ENCODE measurements at regions not wholly inside any gene's neighbourhood (a gene's known extent, or its start where the extent isn't known, plus 50 kb on each side); places are given as distances from the start of the nearest gene placed in this dataset.

- DNase-seq: no peak
Measured at GRCh38 chr16:85370543-85370880, 242.6 kb upstream of the GSE1 start.

DNA sequence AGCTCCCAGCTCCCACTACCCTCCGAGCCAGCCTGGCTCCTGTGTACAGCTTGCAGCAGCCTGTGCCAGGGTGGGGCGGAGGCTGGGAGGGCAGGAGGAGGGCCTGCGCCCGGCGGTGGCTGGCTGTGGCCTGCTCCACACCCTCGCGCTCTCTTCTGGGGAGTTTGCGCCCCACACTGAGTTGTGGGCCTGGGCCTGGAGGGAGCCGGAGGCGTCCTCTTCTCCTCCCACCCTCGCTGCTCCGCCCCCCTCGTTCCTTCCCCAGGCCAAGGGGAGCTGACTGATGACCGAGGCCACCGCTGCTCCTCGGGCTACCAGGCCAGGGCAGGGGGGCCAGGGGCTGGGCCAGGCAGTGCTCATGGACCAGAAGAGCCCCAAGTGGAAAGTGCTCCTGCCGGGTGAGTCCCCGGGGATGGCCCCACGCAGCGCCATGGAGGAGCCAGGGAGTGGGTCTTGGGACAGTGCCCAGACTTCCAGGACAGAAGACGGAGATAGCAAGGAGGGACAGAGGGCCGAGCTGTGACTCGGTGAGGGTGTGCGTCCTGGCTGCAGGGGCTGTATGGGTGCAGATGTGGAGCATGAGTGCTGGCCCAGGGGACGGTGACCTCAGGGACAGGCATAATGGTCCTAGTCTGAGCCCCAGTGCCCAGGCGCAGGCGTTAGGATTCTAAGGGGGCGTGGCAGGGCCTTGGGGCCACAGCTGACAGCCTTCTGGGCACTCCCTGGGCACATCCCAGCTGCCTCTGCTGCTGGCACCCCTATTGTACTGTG, 242.1 kb upstream of the GSE1 start:
- no peak for DNase-seq

DNA sequence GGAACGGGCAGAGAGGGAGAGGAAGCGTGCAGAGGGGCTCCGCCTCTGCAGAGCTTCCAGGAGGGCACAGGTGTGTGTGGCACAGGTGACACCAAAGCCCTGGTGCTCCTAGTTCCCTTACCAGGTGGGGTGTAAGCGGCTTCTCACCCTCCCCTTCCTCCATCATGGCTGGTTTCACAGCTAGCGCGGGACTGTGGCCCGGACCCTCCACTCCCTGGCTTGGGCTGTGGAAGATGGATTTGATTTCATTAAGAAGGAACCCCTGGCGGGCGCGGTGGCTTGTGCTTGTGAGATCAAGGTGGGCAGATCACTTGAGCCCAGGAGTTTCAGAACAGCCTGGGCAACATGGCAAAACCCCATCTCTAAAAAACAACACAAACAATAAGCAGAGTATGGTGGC, 241.2 kb upstream of the GSE1 start:
- DNase-seq: no peak

- peak; percentile 71 for DNase-seq
Measured at GRCh38 chr16:85372627-85373372, 240.3 kb upstream of the GSE1 start.

DNA sequence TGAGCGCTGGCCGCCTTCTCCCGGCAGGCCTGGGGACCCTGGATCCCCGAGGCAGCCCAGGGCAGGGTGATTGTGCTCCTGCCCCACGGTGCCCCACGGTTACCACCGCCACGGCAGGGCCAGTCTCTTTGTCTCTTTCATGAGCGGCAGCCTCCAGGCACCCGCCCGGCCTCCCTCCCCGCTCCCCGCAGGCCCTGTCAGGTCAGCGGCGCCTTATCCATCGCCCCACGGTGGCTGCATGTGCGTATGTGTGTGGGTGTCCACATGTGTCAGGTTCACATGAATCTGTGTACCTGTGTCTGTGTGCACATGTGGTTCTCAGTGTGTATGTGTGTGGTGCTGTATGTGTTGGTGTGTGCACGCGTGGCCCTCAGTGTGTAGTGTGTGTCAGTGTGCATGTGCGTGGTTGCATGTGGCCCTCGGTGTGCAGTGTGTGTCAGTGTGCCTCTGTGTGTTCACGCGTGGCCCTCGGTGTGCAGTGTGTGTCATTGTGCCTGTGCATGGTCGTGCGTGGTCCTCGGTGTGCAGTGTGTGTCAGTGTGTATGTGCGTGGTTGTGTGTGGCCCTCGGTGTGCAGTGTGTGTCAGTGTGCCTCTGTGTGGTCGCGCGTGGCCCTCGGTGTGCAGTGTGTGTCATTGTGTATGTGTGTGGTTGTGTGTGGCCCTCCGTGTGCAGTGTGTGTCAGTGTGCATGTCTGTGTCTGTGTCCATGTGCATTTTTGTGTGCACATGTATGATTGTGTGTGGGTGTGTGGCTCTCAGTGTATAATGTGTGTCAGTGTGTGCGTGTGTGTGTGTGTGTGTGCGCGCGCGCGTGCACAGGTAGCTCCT, 239.2 kb upstream of the GSE1 start:
- DNase-seq: no peak

DNA sequence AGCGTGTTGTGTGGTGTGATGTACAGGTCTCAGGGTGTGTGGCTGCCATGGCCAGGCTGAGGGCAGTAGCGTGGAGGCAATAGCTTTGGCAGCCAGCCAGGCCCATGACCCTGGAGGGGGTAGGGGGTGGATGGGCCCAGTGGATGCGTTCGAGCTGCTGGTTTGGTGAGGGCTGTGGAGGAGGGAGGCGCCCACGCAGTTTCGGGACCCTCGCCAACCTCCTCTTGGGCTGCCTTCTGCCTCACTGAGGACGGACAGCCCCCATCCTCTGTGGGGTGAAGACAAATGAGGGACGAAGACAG, 238.6 kb upstream of the GSE1 start:
- no peak for DNase-seq

DNA sequence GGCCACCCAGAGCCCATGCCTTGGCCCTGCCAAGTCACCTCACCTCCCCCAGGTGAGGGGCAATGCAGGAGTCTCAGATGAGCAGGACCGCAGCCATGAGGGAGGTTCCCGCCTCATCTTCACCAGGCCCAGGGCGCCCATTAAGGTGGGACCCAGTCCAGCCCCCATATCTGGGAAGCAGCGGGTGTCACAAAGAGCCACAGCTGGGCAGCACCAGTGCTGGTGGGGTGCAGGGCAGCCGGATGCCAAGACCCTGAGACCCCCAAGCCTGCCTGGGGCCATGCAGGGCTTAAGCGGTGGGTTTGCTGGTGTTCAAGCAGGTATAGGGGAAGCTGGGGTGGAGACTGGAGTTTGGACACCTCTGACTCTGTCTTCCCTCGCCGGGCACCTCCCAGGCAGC, 237.8 kb upstream of the GSE1 start:
- DNase-seq: no peak

DNA sequence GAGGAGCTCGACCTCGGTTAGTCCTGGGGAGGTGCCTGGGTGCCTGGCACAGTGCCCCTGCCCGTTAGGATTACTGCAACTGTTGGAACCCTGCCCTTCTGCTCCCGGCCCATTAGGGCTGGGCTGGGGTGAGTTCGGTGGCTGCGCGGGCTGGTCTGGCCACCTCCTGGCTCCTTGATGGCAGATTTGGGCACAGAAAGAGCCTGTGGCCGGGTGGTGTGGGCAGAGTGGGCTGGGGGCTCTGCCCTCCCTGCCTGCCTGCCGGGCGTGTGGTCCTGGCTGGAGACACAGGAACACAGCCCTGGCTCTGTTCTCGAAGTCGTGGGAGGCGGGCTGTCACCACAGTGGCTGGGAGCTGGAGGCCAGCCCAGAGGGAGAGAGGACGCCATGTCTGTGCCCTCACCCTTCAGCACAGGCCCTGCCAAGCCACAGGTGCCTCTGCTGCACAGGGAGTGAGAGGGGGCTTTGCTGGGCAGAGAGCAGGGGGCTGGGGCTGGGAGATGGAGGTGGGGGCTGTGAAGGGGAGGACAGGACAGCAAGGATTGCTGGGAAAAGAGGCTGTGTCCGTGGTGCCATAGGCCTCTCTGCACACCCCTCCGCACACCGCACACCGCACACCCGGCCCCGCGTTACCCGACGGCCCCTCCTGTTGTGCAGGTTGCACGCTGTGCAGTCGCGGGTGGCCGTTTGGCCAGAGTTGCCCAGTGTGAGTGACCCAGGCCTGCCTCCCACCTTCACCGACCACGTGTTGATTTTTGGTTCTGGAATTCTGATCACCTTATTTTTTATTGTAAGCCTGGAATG, 236.6 kb upstream of the GSE1 start:
- no peak for DNase-seq

DNA sequence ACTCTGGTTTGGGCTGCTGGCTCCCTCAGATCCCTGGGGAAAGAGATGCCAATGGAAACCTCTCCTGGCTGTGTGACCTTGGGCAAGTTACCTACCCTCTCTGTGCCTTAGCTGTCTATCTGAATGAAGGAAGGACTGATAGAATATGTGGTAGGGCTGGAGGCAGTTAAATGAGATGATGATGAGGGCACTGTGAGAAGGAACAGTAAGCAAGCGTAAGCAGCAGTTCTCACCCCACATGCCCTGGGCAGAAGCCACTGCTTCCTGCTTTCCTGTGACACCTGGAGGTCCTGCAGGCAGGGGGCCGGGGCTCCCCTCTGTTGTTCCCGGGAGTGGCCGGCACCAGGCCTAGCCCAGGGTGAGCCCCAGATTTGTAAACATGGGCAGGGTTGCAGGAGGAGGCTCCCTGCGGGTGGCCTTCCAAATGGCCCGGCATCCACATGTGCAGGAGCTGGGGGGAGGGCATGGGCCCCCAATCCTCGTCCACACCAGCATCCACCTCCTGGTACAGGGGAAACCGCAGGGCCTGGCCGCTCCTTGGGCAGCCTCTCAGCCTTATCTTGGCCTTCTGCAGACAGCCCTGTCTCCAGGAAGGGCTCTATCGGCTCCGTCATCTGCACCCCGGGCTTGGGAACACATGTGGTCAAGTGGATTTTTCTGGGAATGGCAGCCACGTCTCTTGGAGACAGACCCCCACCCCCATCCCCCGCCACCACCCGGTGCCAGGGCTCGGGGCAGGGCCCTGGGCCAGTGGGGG, 235.6 kb upstream of the GSE1 start:
- DNase-seq: no peak

GRCh38 chr16:85378145-85379040, 234.7 kb upstream of the GSE1 start:
- no peak for DNase-seq

- DNase-seq: no peak
Measured at GRCh38 chr16:85379041-85380001, 233.8 kb upstream of the GSE1 start.

DNA sequence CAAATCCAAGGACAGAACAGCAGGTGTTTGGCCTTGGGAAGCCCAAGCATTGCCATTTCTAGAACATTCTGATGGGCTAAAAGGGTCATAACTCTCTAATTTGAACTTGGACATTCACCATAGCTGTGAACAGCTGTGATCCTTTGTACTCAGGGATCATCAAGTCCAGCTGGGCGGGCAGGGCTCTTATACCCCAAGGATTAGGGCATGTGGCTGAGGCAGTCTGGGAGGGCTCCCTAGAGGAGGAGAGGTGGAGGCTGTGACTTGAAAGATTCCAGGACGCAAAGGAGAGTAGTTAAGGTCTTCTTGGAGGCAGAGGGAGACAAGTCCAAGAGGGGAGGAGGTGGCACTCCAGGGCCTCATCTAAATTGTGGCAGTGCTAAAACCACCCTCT, 233.1 kb upstream of the GSE1 start:
- no peak for DNase-seq

DNA sequence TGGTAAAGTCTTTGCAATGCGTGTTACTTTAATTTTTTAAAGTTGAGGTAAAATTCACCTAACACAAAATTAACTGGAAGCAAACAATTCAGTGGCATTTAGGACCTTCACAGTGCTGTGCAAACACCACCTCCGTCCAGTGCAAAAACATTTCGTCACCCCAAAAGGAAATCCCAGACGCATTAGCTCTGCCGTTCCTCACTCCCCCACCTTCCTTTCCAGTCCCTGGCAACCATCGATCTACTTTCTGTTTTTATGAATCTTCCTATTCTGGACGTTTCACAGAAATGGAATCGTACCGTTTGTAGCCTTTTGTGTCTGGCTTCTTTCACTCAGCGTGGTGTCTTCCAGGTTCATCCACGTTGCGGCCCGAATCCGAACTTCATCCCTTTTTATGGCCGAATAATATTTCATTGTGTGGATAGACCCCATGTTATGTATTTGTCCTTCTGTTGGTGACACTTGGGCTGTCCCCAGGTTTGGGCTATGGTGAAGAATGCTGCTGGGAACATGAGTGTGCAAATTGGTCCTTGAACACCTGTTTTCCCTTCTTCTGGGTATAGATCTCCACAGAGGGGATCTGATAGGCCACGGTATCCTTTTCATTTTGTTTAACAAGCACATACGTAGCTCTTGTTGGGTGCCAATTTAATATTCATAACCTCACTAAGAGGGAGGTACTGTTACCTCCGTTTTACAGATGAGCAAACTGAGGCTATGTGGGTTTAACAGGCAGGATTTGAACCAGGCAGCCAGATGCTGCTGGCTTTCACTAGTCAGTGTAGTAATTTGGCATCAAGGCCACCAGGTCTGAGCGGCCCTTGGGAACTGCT, 232.0 kb upstream of the GSE1 start:
- DNase-seq: no peak

- DNase-seq: no peak
Measured at GRCh38 chr16:85381738-85382592, 231.2 kb upstream of the GSE1 start.

- no peak for DNase-seq
Measured at GRCh38 chr16:85382717-85383118, 230.4 kb upstream of the GSE1 start.

DNA sequence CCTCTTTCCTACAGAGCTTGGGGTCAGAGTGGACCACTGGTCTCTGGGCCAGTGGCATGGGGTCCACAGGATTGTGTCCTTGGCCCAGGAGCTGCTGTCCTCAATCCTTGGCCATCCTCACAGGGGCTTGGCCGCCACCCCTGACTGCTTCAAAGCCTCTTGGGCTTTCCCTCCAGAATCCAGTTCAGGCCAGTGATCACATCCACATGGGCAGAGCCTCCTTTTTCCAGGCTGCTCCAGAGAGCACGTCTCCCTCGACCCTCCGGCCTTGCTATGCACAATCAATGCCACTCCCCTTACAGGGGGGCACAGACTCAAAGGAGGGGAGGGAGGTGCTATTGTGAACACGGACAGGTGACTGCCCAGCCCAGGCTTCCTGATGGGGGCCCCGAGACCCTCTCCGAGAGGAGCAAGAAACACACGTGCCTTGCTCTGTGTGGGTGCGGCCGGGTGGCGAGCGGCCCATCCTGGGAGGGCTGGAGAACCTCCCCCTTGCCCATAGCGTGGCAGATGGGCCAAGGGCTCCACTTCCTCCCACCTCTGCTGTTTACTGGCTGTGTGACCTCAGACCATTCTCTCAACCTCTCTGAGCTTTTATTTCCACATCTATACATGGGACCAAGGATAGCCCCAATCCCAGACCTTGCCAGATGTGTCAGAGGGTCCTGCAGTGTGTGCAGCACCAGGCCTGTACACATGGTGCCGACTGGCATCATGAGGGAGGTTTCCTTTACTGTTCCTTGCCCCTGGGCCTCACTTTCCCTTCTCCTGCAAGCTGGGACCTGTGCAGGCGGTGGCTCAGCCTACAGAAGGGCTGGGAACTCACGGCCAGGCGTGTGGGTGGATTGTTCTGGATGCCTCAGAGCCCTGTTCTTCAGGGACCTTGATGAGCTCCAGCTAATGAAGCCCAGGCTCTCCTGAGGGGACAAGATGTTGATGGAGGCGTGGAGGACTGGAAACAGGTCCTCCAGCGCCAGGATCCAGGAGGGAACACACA, 229.0 kb upstream of the GSE1 start:
- no peak for DNase-seq

Data from suppressor macrophage treated with lipopolysaccharide for 4 hours (primary cell).